CD4-positive, alpha-beta memory T cell (primary cell): ENCODE measurements at regions not wholly inside any gene's neighbourhood (a gene's known extent, or its start where the extent isn't known, plus 50 kb on each side); places are given as distances from the start of the nearest gene placed in this dataset.
"Not testable (repeated sequence)": the region's sequence is repeated elsewhere in the genome, so short reads cannot be mapped to it uniquely, and the experiment has no call there.

Experiments
- CTCF ChIA-PET: fragments of 350-600 bp; sonication (Branson Sonifier 250); formaldehyde crosslinking; loops from one replicate; lab custom pipeline; 2021; ENCODE audit warnings: inconsistent platforms; ENCODE audit not compliant: partially characterized antibody; lab: Charles Lee
- POLR2A ChIA-PET: fragments of 350-600 bp; sonication (Branson Sonifier 250); formaldehyde crosslinking; loops from one replicate; lab custom pipeline; 2021; ENCODE audit not compliant: partially characterized antibody; lab: Charles Lee
- DNase-seq, 5 donors: peaks; one replicate each; pipeline versions ENCODE4 v3.0.0 to v3.0.0-alpha.2; 2020 to 2022; ENCODE audit warnings: mixed read lengths in 1 of 5
- H3K27ac ChIP-seq: one replicate; pipeline ENCODE4 v1.7.0; 2013; ENCODE audit warnings: low read depth, low read length
- H3K27me3 ChIP-seq: 2 replicates; pipeline ENCODE4 v1.7.0; 2013; ENCODE audit warnings: mild to moderate bottlenecking, low read length, moderate library complexity; ENCODE audit not compliant: insufficient read depth
- H3K36me3 ChIP-seq: 2 replicates; pipeline ENCODE4 v1.7.0; 2013; ENCODE audit warnings: mild to moderate bottlenecking, low read length, moderate library complexity; ENCODE audit not compliant: insufficient read depth
- H3K4me1 ChIP-seq: 2 replicates; pipeline ENCODE4 v1.7.0; 2013; ENCODE audit warnings: mild to moderate bottlenecking, low read length, moderate library complexity; ENCODE audit not compliant: insufficient read depth
- H3K4me3 ChIP-seq, 2 donors: one replicate each; pipeline ENCODE4 v1.7.0; 2013; ENCODE audit warnings: low read length in 2 of 2, mild to moderate bottlenecking in 1 of 2
- H3K9me3 ChIP-seq, 2 donors: one replicate each; pipeline ENCODE4 v1.7.0; 2013; ENCODE audit warnings: low read length in 2 of 2, control low read depth in 1 of 2; ENCODE audit not compliant: control insufficient read depth in 1 of 2
- H3K27ac Mint-ChIP-seq, 7 donors: one replicate each; pipeline ENCODE4 v1.8.0; 2020 to 2021; ENCODE audit warnings: mixed read lengths in 7 of 7, mild to moderate bottlenecking in 6 of 7, inconsistent platforms in 3 of 7, moderate library complexity in 3 of 7
- H3K27me3 Mint-ChIP-seq, 2 donors: one replicate each; pipeline ENCODE4 v1.8.0; 2020 to 2021; ENCODE audit warnings: mixed read lengths in 2 of 2
- H3K36me3 Mint-ChIP-seq, 2 donors: one replicate each; pipeline ENCODE4 v1.8.0; 2020 to 2021; ENCODE audit warnings: mixed read lengths in 2 of 2, inconsistent platforms in 1 of 2, mild to moderate bottlenecking in 1 of 2
- H3K4me1 Mint-ChIP-seq, 4 donors: one replicate each; pipeline ENCODE4 v1.8.0; 2020 to 2021; ENCODE audit warnings: mixed read lengths in 4 of 4, mild to moderate bottlenecking in 1 of 4
- H3K4me3 Mint-ChIP-seq, 8 donors: one replicate each; pipeline ENCODE4 v1.8.0; 2020 to 2021; ENCODE audit warnings: mixed read lengths in 8 of 8, mild to moderate bottlenecking in 7 of 8, moderate library complexity in 6 of 8, inconsistent platforms in 3 of 8
- H3K9me3 Mint-ChIP-seq, 8 donors: one replicate each; pipeline ENCODE4 v1.8.0; 2020 to 2021; ENCODE audit warnings: mixed read lengths in 8 of 8, mild to moderate bottlenecking in 5 of 8, inconsistent platforms in 3 of 8, moderate library complexity in 1 of 8
- intact Hi-C: fragments of 100-400 bp; cut with micrococcal nuclease; formaldehyde crosslinking; loops from one replicate; pipeline ENCODE4 v1.15.1; 2023

DNA sequence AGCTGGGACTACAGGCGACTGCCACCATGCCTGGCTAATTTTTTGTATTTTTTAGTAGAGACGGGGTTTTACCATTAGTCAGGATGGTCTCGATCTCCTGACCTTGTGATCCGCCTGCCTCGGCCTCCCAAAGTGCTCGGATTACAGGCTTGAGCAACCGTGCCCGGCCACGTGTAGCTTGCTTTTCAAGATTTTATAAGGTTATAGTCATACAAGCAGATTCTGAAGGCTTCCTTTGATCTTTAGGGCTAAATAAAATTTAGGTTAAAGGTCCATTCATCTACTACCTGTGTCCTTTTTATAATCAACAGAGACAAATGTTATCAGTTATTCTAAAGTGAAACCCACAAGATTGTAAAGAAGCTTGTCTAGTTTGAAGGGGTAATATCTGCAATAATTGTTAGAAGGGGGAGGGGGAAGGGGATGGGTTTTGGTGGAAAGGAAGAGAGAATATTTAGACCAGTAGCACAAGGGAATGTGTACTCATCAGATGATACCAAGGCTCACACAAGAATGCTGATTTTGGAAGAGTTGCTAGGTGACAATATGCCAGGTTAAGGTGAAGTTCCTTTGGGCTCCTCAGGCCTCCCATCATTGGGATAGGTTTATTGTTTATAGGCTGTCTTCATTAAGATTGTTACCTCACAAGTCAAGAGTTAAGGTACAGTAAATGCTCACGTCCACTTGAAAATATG, 284.7 kb downstream of the ALDH8A1 start:
- Histone ChIP-seq H3K4me1 (no peaks in the 10 kb centered on the region), H3K27me3 (no peaks in the 10 kb centered on the region), H3K27ac (no peak overlapping the region), H3K36me3 (no peaks in the 10 kb centered on the region), H3K4me3 (no peak overlapping the region), H3K9me3 (no peaks in the 10 kb centered on the region)
- ChIA-PET POLR2A (no interaction called here), CTCF (no interaction called here)
- Mint-ChIP-seq H3K36me3 (no peaks in the 10 kb centered on the region), H3K9me3 (no peaks in the 10 kb centered on the region), H3K4me3 (no peak overlapping the region), H3K27ac (no peak overlapping the region), H3K27me3 (peaks cover 0 to 4% of the 10 kb centered on the region in 2 donors), H3K4me1 (peaks cover 0 to 2% (median 0%) of the 10 kb centered on the region in 4 donors)
- no peak for DNase-seq
- intact Hi-C loops = no loop called here

DNA sequence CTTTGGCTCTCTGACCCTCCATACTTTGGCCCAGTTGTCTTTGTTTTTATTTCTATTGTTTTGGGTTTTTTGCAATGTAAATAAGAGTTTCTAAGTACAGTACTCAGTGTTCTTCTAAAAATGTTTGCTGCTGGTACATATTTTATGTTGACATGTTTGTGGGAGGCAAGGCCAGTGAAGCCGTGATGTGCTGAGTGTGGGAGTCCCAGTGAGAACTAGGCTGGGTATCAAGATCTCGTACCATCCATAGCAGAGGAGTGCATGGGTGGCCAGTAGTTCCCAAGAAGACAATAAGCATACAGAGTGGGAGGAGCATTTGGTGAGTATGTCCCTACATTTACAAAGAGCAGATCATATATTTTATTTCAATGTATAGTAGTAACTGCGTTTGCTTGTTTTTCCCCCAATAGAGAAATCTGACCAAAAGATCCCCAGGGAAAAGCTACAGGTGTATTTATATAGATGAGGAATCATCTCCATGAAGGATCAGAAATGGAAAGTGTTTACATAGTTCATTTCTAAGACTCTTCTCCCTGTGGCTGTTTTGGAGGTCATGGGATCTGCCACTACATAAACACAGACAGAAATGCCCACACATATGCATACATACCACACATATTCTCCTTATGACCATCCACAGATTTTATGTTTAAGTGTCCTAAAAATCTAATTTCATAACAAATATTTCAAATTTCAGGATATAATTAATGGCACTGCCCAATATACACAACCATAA, 285.9 kb downstream of the ALDH8A1 start:
- Histone ChIP-seq H3K4me1 (no peaks in the 10 kb centered on the region), H3K4me3 (no peak overlapping the region), H3K9me3 (no peaks in the 10 kb centered on the region), H3K27ac (no peak overlapping the region), H3K36me3 (no peaks in the 10 kb centered on the region), H3K27me3 (no peaks in the 10 kb centered on the region)
- Mint-ChIP-seq H3K4me1 (peaks cover 0 to 2% (median 0%) of the 10 kb centered on the region in 4 donors), H3K27ac (no peak overlapping the region), H3K4me3 (no peak overlapping the region), H3K27me3 (peaks cover 0 to 2% of the 10 kb centered on the region in 2 donors), H3K9me3 (no peaks in the 10 kb centered on the region), H3K36me3 (no peaks in the 10 kb centered on the region)
- ChIA-PET CTCF (no interaction called here), POLR2A (no interaction called here)
- intact Hi-C loops = no loop called here
- no peak for DNase-seq

DNA sequence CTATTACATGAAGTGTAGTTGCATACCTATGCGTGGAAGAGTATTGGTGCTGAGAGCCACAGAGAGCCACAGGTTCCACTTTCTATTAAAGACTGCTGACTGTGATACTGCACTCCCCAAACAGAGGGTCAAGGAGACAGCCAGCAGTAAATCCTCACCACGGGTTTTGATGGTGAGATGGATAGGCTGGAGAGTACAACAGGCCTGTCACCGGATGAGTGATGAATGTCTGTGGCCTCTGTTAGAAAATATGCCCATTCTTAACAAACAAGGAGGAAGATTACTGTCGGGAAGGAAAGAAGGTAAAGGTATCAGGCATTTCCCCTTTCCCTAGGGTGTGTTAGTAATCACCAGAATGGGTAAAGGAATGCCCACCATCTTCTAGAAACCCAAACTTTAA, 286.5 kb downstream of the ALDH8A1 start:
- Mint-ChIP-seq H3K27ac (no peak overlapping the region), H3K4me3 (no peak overlapping the region), H3K27me3 (peaks cover 0 to 3% of the 10 kb centered on the region in 2 donors), H3K4me1 (peaks cover 0 to 2% (median 0%) of the 10 kb centered on the region in 4 donors), H3K9me3 (no peaks in the 10 kb centered on the region), H3K36me3 (no peaks in the 10 kb centered on the region)
- Histone ChIP-seq H3K27me3 (no peaks in the 10 kb centered on the region), H3K4me1 (no peaks in the 10 kb centered on the region), H3K4me3 (no peak overlapping the region), H3K36me3 (no peaks in the 10 kb centered on the region), H3K27ac (no peak overlapping the region), H3K9me3 (no peaks in the 10 kb centered on the region)
- DNase-seq = no peak
- intact Hi-C loops = no loop called here
- POLR2A ChIA-PET = no interaction called here
- CTCF ChIA-PET = no interaction called here

- H3K4me3 ChIP-seq = no peak overlapping the region
- intact Hi-C loops = no loop called here
- H3K36me3 ChIP-seq = no peaks in the 10 kb centered on the region
- DNase-seq = no peak
- no peak overlapping the region for H3K27ac ChIP-seq
- H3K4me3 Mint-ChIP-seq = no peak overlapping the region
- no peak overlapping the region for H3K27ac Mint-ChIP-seq
- no peaks in the 10 kb centered on the region for H3K27me3 ChIP-seq
- ChIA-PET POLR2A (no interaction called here), CTCF (no interaction called here)
- H3K9me3 ChIP-seq = no peaks in the 10 kb centered on the region
- H3K36me3 Mint-ChIP-seq = no peaks in the 10 kb centered on the region
- H3K4me1 Mint-ChIP-seq = peaks cover 0 to 2% (median 0%) of the 10 kb centered on the region in 4 donors
- no peaks in the 10 kb centered on the region for H3K9me3 Mint-ChIP-seq
- peaks cover 0 to 3% of the 10 kb centered on the region in 2 donors for H3K27me3 Mint-ChIP-seq
- no peaks in the 10 kb centered on the region for H3K4me1 ChIP-seq
Observed at GRCh38 chr6:134662077-134662700, 287.7 kb downstream of the ALDH8A1 start.

DNA sequence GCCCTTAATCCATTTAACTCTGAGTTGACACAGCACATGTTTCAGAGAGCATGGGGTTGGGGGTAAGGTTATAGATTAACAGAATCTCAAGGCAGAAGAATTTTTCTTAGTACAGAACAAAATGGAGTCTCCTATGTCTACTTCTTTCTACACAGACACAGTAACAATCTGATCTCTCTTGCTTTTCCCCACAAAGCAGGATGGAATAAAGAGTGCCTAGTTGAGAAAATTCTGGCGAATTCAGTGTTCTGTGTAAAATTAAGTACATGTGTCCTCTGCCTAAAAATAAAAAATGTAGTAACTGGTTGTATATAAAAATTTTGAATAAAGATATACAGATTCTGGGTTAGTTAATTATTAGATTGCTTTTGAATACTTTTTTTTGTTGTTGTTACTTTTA, 290.0 kb downstream of the ALDH8A1 start:
- H3K27me3 ChIP-seq, H3K4me3 ChIP-seq, H3K36me3 ChIP-seq, H3K27me3 Mint-ChIP-seq, H3K9me3 Mint-ChIP-seq, H3K4me1 ChIP-seq, DNase-seq, CTCF ChIA-PET, H3K9me3 ChIP-seq, intact Hi-C loops, H3K27ac Mint-ChIP-seq, H3K27ac ChIP-seq, H3K4me3 Mint-ChIP-seq, H3K4me1 Mint-ChIP-seq, H3K36me3 Mint-ChIP-seq: not testable (repeated sequence)
- POLR2A ChIA-PET = interaction anchor here (0.6 kb wide), 1 partner anchor 77 kb away, joined by 4 read pairs; no protein-coding TSS in a partner anchor

DNA sequence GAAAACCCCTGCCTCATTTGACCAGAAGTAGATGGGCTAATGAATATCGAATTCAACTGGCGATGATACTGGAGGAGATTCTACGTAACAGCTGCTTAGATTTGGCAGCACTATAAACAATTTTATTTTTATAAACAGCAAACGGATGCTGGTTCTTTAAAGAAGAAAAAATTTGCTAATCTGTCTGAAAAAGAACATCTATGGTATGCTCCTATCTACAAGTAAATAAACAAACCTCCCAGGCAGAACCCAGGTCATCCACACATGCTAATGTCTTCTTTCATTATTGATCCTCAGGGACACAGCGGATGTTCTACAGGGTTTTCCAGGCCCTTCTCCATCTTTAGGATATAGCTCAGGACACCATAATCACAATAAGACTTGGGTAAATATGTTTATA, 291.3 kb downstream of the ALDH8A1 start:
- intact Hi-C loops = no loop called here
- Histone ChIP-seq H3K27ac (no peak overlapping the region), H3K9me3 (no peaks in the 10 kb centered on the region), H3K36me3 (no peaks in the 10 kb centered on the region), H3K4me3 (no peak overlapping the region), H3K27me3 (no peaks in the 10 kb centered on the region), H3K4me1 (no peaks in the 10 kb centered on the region)
- Mint-ChIP-seq H3K4me3 (no peak overlapping the region), H3K4me1 (peaks cover 0 to 2% (median 0%) of the 10 kb centered on the region in 4 donors), H3K27me3 (peaks cover 0 to 5% of the 10 kb centered on the region in 2 donors), H3K36me3 (no peaks in the 10 kb centered on the region), H3K27ac (no peak overlapping the region), H3K9me3 (no peaks in the 10 kb centered on the region)
- ChIA-PET POLR2A (no interaction called here), CTCF (interaction anchor here (1.2 kb wide), 1 partner anchor 18 kb away, joined by 4 read pairs; no protein-coding TSS in a partner anchor)
- no peak for DNase-seq

DNA sequence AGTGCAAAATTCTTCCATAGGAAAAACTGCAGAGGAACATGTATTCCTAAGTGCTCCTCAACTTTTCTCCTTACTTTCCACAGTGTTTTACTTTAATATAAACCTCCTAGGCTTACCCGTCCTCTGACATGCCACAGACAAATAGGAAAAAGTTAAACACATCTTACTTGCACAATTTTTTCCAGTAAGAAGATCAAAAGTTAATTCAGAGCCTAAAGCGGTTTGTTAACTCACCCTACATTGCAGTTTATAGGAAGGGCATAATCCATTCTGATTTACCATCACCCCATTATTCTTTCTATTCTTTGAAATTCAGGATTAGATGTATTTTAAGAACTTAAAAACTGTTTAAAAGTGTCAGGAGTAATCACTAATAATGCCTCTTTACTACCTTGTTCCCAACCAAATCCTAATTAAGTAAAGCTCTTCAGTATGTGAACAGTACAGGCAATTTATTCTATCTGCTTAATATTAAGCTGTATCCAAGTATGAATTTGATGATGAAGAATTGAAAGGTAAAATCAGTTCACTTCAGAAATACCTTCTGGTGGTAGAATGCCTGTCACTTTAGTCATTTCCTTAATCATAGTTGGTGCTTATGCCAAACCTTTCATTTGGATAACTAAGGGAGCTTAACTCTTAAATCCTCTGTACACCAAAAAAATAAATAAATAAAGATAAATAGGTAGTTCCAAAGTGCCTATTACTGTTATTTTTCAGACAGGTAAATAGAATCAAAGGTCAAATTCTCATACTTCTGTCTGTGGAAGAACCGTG, 292.0 kb downstream of the ALDH8A1 start:
- Mint-ChIP-seq H3K27me3 (peaks cover 0 to 5% of the 10 kb centered on the region in 2 donors), H3K4me3 (no peak overlapping the region), H3K36me3 (no peaks in the 10 kb centered on the region), H3K9me3 (no peaks in the 10 kb centered on the region), H3K27ac (no peak overlapping the region), H3K4me1 (peaks cover 0 to 2% (median 0%) of the 10 kb centered on the region in 4 donors)
- Histone ChIP-seq H3K36me3 (no peaks in the 10 kb centered on the region), H3K27me3 (no peaks in the 10 kb centered on the region), H3K27ac (no peak overlapping the region), H3K9me3 (no peaks in the 10 kb centered on the region), H3K4me1 (no peaks in the 10 kb centered on the region), H3K4me3 (no peak overlapping the region)
- POLR2A ChIA-PET = no interaction called here
- DNase-seq = no peak
- CTCF ChIA-PET = interaction anchor here (1.2 kb wide), 1 partner anchor 17 kb away, joined by 4 read pairs; no protein-coding TSS in a partner anchor
- intact Hi-C loops = no loop called here
